ENCODE measurements at regions not wholly inside any gene's neighbourhood (a gene's known extent, or its start where the extent isn't known, plus 50 kb on each side); places are given as distances from the start of the nearest gene placed in this dataset.
A peak's percentile ranks its signal among the peaks of the same experiment; 100 is the strongest.

- DNase-seq (ENCODE audit: low read depth, low spot score), result no peak
These were observed 154.8 kb upstream of the DPYD start for GRCh38 chr1:98075626-98076025.

GRCh38 chr1:98073823-98074222 is 153.0 kb upstream of the DPYD start:
- no peak for DNase-seq (ENCODE audit: low read depth, low spot score)

GRCh38 chr1:98073106-98073505 is 152.3 kb upstream of the DPYD start:
- no peak for DNase-seq (ENCODE audit: low read depth, low spot score)

DNA sequence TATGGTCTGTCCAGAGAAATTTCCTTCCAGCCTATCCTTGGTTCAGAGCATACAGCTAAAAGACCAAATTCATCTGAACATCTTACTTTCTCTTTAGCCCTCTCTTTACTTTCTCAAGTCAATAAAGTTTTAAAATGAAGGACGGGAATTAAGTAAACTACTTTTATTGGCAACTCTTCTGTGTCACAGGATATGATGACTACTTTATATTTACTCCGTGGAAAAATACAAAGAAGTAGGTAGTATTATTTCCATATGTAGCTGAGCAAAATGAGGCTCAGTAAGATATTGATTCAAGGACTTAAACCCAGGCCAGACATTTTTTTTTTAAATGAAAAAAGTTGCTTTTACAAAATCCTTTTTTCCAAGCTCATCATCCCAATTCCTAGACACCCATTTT is 151.2 kb upstream of the DPYD start:
- DNase-seq (ENCODE audit: low read depth, low spot score), result no peak

- no peak for DNase-seq (ENCODE audit: low read depth, low spot score)
These were observed 147.2 kb upstream of the DPYD start for GRCh38 chr1:98068016-98068415.

DNA sequence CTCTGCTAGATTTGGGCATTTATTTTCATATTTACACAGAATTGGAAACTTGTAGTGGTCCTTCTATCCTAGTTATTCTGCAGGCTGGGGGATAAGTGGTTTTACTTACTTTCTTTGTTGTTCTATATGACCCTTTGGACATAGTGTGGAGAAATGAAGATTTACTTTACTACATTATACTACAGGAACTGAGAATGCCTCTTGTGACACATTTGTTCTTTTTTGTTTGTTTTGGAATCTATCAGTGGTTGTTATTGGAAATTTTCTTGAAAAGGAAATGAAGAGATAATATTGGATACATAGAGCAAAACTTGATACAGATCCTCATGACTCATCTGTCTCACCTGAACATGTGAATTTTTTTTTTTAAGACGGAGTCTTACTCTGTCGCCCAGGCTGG is 146.1 kb upstream of the DPYD start:
- DNase-seq (ENCODE audit: low read depth, low spot score), result no peak

- DNase-seq (ENCODE audit: low read depth, low spot score), result no peak
These were observed 138.8 kb upstream of the DPYD start for GRCh38 chr1:98059620-98060019.

GRCh38 chr1:98058676-98059075 is 137.8 kb upstream of the DPYD start:
- no peak for DNase-seq (ENCODE audit: low read depth, low spot score)

DNA sequence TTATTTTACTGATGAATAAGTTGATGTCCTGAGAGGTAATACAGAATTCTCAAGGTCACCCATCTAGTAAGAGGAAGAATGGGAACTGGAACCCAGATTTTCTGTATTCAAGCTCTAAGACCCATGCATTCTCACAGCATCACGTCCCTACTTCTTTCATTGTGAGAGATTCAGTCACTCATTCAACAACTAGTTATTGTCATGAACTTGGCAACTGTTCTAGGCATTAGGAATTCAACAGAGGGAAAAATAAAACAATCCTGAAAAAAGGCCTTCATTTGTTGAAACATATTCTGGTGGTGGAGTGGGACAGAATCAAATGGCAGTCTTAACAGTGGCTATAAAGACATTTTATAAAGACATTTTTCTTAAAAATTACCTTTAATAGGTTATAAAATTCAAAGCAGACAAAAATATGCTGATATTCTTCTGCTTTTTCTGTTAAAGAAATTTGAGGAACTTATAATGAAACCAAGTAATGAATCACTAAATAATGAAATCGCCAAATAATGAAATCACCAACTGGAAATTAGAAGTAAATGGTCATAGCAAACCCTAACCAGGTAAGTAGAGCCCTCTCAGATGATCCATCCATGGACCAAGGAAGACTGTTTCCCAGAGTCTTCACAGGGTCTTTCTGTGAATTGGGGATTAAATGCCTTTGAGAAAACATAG is 136.5 kb upstream of the DPYD start:
- DNase-seq (ENCODE audit: low read depth, low spot score), result no peak

GRCh38 chr1:98056781-98057180 is 135.9 kb upstream of the DPYD start:
- no peak for DNase-seq (ENCODE audit: low read depth, low spot score)

GRCh38 chr1:98055457-98055856 is 134.6 kb upstream of the DPYD start:
- DNase-seq (ENCODE audit: low read depth, low spot score), result no peak

DNA sequence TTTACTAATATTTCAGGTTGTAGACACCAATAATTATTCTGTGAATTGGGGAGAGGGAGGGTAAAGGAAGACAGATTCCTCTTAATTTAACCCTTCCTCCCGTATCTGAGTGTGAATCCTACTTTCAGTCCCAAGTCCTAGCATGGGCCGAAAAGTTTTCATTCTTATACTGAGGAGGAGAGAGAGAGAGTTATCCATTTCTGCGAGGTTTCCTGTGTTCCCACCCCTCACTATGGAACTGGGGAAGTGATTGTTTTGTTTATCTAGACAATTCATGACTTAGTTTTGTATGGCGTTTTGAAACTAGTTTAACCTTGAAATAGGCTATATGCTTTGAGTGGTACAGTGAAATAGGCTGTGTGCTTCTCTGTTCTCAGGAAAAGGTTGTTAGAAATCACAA is 134.0 kb upstream of the DPYD start:
- no peak for DNase-seq (ENCODE audit: low read depth, low spot score)

DNA sequence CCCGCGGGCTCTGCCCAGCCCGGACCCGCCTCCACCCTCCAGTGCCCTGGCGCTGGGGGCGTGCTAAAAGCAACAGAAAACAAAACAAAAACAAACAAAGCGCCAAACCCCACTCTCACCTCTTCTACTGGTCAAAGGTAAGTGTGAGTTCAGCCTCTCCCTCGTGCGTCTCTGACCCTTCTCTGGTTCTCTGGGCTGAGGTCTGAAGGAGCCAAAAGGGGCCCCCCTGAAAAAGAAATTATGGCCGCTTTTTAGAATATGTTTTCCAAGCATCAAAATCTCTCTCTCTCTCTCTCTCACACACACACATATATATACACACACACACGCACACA is 133.5 kb upstream of the DPYD start:
- DNase-seq (ENCODE audit: low read depth, low spot score), result no peak

GRCh38 chr1:98053471-98054366 is 132.9 kb upstream of the DPYD start:
- DNase-seq (ENCODE audit: low read depth, low spot score), result peak; percentile 49

DNA sequence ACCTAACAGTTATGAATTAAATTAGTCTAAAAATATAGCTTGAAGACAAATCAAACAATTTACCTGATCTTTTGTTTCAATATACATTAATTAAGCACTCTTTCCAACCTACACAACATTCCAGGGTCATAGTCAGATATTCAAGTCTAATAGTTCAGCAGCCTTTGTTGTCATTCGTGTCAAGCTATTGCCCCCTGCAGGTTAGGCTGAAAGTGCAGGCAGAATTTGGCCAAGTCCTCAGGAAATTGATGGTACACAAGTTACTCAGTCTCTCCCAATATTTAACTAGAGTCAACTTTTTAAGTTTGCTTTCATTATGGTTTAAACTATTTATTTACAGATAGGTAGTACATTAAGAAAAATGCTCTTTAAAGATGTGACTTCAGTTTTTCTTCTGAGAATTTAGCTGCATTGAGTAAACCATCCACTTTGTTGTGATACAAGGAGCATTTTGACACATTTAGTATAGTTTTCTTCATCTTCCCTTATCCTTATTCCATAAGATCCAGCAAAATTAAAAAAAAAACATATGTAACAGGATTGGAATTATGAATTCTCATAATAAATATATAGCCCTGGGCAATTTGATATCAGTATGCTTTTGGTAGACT is 130.3 kb upstream of the DPYD start:
- peak; percentile 57 for DNase-seq (ENCODE audit: low read depth, low spot score)

GRCh38 chr1:98049370-98050135 is 128.7 kb upstream of the DPYD start:
- DNase-seq (ENCODE audit: low read depth, low spot score), result no peak

GRCh38 chr1:98048751-98049325 is 128.0 kb upstream of the DPYD start:
- no peak for DNase-seq (ENCODE audit: low read depth, low spot score)

- peak; percentile 74 for DNase-seq (ENCODE audit: low read depth, low spot score)
These were observed 127.4 kb upstream of the DPYD start for GRCh38 chr1:98048244-98048643.

GRCh38 chr1:98047171-98047570 is 126.3 kb upstream of the DPYD start:
- DNase-seq (ENCODE audit: low read depth, low spot score), result no peak

DNA sequence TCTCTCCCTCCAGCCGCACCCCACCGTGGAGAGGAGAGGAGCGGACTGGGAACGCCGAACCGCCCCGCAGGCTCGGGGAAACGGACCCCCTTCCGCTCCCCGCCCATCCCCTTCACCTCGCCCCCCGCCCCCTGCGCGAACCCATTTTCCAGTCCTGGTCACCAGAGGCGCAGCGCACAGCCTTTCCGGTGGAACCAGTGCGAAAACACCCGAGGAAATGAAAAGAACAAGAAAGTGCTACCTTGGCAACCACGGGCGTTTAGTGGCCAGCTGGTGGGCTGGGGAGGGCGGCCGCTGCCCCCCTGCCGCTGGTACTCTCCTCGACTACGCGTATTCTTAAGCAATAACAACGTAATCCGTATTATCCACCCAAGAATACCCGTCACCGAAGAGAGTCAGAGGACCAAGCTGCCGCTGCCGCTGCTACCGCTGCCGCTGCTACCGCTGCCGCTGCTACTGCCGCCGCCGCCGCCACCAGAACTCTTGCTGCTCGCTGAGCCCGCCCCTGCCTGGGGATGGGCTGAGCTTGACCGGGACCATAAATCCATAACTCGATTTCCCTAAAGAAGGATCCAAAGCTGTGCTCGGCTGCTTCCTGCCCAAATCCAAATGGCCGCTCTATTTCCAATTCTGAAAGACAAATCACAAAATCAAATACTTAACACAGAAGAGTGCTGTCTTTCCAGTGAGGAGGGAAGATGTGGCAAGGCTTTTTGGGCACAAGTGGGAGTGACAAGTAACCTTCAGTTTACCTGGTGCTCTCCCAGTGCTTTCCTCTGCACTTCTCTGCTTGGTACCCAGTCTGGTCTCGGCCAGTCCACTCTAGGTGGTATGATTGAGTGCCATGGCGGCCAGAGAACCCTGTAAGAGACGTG is 125.2 kb upstream of the DPYD start:
- no peak for DNase-seq (ENCODE audit: low read depth, low spot score)

Data from smooth muscle cell of the brain vasculature (primary cell).